ENCODE measurements at regions not wholly inside any gene's neighbourhood (a gene's known extent, or its start where the extent isn't known, plus 50 kb on each side); places are given as distances from the start of the nearest gene placed in this dataset.
"Not testable (repeated sequence)": the region's sequence is repeated elsewhere in the genome, so short reads cannot be mapped to it uniquely, and the experiment has no call there.

DNA sequence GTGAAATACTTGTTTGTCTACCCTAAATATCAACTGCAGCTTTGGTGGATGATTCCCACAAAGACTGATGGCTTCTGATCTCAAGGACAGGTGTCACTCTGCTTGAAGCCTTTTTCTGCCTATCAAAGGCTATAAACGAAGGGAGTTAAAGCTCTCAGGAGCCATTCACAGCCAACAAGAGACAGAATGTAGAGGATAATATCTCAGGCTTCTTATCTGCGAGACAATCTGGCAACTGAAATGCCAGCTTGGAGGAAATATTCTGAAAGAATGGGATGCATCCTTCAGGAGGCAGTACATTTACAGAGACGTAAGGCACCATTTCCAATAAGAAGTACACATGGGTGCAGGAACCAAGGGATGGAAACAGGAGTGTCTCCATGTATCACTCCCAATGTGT lies 549.4 kb downstream of the GPAM start:
- no peak for DNase-seq

- no peak for DNase-seq
Observed at GRCh38 chr10:111646021-111646420, 537.5 kb downstream of the GPAM start.

DNA sequence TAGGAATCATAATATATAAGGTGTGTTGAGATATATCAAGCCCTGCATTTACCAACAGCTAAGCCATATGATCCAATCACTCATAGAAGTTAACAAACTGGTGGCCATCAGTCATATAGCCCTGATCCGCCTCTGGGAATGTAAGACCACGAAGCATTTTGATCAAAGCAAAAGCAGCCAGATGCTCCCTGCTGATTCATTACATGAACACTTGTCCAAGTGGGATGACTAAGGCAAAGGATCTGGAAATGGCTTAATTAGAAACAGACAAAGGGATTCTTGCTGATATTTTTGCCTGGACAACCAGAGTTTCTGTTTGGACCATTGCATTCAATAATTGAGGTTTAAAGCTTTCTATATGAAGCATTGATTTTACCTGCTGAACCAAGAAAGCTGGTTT lies 535.5 kb downstream of the GPAM start:
- no peak for DNase-seq

DNA sequence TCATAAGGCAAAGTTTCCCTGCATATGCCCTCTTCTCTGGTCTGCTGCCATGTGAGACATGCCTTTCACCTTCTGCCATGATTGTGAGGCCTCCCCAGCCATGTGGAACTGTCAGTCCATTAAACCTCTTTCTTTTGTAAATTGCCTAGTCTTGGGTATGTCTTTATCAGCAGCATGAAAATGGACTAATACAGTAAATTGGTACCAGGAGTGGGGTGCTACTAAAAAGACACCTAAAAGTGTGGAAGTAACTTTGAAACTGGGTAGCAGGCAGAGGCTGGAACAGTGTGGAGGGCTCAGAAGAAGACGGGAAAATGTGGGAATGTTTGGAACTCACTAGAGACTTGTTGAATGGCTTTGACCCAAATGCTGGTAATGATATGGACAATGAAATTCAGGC lies 534.5 kb downstream of the GPAM start:
- DNase-seq = not testable (repeated sequence)

DNA sequence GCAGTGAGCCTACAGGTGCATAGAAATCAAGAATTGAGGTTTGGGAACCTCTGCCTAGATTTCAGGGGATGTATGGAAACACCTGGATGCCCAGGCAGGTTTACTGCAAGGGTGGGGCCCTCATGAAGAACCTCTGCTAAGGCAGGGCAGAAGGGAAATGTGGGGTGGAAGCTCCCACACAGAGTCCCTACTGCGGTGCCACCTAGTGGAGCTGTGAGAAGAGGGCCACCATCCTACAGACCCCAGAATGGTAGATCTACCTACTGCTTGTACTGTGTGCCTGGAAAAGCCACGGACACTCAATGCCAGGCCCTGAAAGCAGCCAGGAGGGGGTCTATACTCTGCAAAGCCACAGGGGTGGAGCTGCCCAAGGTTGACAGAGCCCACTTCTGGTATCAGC lies 533.5 kb downstream of the GPAM start:
- DNase-seq = no peak

- DNase-seq = no peak
Observed at GRCh38 chr10:111656066-111656465, 527.5 kb downstream of the GPAM start.

- DNase-seq = no peak
Observed at GRCh38 chr10:111677759-111678158, 505.8 kb downstream of the GPAM start.

GRCh38 chr10:111686796-111687195 lies 496.8 kb downstream of the GPAM start:
- no peak for DNase-seq

- DNase-seq = no peak
Observed at GRCh38 chr10:111698711-111699110, 484.9 kb downstream of the GPAM start.

GRCh38 chr10:111703986-111704385 lies 479.6 kb downstream of the GPAM start:
- no peak for DNase-seq

DNA sequence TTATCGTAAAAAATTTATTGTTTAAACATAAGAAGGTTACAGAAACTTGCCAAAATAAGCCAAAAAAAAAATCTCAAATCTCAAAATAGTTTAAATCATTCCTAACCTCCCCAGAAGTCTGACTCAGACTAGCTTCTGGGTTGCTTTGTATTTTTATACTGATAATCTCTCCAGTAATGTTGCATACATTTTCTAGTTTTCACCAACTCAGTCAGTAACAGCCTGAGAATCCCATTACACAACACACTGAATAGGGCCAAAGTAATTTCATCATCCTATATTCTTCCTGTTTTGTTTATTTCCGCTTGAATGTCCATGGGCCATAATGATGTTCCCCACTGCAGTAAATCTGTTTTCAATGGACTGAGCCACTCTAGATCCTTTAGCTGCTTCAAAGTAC lies 478.5 kb downstream of the GPAM start:
- no peak for DNase-seq

DNA sequence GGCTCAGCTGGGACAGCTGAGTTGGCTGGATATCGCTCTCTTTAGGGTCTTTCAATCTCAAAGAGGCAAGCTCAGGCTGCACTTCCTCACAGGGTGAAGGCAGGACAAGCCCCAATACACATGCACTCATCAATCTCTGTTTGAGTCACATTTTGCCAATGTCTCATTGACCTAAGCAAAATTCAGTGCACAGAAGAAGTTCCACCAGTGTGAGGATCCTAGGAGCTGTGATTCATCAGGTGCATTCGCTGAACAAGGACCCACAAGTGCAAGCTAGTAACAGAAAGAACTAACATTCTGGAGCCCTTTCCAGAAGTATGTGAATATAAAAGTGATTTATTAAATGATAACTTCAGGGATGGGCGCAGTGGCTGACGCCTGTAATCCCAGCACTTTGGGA lies 477.2 kb downstream of the GPAM start:
- DNase-seq = no peak

DNA sequence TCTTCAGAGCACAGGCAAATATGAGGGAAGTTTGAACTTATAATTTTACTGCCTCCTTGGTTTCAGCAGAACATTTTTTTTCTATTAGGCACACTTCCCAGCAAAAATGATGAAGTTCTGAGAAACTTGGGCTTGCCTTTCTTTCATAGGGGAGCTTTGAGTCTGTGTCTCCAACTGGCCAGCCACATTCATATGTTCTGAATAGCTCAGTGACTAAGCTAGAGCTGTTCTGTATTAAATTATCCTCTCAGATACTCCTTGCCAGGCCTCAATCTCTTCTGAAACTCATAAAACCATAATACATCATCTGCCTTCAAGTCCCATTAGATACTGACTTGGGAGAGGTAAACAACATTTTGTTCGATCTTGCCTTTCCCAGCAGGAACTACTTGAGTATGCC lies 476.5 kb downstream of the GPAM start:
- no peak for DNase-seq

DNA sequence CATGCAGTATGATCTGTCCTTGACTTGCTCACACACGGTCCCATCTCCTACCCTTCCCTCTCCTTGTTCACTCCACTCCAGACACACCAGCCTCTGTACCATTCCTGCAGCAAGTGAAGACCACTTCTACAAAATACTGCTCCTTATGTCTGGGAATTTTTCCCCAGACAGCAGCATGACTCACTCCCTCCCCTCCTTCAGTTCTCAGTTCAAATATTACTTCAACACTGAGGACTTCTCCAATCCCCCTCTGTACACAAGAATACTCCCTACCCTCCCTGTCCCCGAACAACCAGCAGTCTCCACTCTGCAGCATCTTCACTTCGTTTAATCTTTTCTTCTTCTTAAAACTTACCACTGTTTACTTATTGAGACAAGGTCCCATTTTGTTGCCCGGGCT lies 474.0 kb downstream of the GPAM start:
- no peak for DNase-seq

DNA sequence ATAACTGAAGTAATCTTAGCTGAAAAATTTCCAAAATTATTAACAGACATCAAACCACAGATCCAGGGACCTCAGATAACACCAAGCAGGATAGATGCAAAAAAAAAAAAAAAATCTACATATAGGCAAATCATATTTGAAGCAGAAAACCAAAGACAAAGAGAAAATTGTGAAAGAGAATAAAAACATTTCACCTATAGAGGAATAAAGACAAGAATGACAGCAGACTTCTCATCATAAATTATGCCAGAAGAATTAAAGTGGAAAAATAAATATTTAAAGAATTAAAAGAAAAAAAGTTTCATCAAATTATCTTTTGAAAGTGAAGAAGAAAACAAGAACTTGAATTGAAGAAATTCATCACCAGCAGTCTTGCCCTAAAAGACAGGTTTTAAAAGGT lies 467.5 kb downstream of the GPAM start:
- DNase-seq = no peak

- no peak for DNase-seq
Observed at GRCh38 chr10:111724121-111724520, 459.4 kb downstream of the GPAM start.

GRCh38 chr10:111725050-111725449 lies 458.5 kb downstream of the GPAM start:
- DNase-seq = no peak

DNA sequence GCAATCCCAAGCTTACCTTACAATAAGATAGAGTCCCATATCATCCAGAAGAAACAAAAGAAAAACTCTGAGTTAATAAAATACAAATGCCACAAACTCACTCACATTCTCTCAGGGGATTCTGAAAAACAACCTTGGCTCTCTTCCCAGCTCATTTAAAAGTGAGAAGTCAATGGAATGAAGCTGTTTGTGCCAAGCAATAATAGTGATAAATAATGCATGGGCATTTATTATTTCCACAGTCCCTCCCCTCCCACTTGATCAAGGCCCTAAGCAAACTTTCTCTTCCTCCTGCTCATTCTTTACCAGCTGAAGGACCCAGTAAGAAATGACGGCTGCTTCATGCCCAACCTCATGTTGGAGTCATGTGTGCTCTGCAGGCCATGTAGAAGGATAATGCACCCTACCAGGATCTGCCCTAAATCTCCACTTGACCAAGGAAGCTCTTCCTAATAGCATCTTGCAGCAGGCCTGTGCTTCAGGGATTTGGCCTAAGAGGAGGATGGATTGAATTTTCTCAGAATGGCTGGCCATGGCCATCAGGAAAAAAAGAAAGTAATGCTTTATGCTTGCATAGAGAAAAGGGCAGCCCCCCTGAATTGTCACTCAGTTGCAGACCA lies 451.3 kb downstream of the GPAM start:
- DNase-seq = no peak

GRCh38 chr10:111739125-111739873 lies 444.3 kb downstream of the GPAM start:
- DNase-seq = no peak

GRCh38 chr10:111739874-111740139 lies 443.8 kb downstream of the GPAM start:
- no peak for DNase-seq

- DNase-seq = no peak
Observed at GRCh38 chr10:111745982-111746381, 437.6 kb downstream of the GPAM start.

DNA sequence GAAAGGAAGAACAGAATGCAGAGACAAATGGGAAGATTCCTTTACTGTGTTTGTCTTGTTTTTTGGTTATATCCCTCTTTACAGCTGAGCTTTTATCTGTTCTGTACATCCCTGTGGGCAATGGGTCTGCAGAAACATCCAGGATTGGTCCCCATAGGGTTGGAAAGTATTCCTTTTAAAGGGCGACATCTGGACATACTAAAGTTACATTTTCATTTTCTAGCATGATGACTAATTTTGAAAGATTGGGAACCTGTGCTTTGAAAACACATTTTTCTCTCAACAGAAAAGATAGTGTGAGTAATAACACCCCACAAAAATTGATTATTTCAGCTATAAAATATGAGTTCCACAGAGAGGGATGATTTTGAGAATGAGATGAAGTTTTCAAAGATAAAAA lies 435.8 kb downstream of the GPAM start:
- DNase-seq = no peak

DNA sequence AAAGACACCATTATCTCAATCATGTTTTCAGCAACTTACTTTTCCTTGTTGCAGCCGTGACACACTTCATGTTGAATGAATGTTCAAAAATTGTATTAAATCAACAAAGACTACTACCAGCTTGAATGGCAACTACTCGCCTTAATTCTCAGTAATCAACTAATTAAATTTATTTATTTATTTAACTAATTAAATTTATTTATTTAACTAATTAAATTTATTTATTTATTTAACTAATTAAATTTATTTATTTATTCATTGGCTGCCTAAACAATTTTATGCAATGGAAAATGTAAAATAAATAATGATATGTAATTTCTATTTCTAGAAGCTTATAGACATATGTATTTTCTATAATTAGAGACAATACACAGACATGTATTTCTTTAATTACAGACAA lies 435.4 kb downstream of the GPAM start:
- no peak for DNase-seq

DNA sequence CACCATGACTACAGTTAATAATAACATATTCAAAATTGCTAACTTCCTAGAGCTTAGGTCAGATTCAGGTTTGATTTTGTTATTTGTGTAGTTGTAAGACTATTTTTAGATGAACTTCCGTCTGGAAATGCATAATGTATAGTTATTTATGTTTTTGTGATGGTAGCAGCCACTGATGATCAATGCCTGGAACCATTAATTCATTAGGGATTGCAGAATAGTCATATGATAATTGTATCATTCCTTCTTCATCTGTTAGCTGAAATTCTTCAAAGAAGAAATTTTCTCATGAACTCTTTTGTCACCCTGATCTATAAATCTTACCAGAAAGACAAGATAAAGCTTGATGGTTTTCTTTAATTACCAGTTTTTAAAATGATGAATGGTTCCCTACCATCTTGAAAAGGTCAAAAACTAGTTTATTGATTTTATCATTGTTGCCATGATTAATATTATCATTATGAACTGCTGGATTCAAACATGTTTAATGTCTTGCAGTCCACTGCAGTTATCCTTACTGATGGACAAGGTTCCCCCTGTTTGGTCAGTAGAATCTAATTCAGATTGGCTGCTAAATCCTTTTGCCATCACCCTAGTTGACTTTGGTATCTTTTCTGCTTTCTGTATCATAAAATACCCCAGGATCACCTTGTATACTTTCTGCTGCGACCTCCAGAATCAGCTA lies 433.3 kb downstream of the GPAM start:
- DNase-seq = no peak

All from SW 1271 (cell line).